ENCODE measurements at regions not wholly inside any gene's neighbourhood (a gene's known extent, or its start where the extent isn't known, plus 50 kb on each side); places are given as distances from the start of the nearest gene placed in this dataset.
A peak's percentile ranks its signal among the peaks of the same experiment; 100 is the strongest.
"Not testable (repeated sequence)": the region's sequence is repeated elsewhere in the genome, so short reads cannot be mapped to it uniquely, and the experiment has no call there.

GRCh38 chr6:158881884-158882283 is 62.7 kb upstream of the EZR start:
- not testable (repeated sequence) for DNase-seq (ENCODE audit: low spot score)

- not testable (repeated sequence) for DNase-seq (ENCODE audit: low spot score)
Measured at GRCh38 chr6:158881276-158881675, 62.1 kb upstream of the EZR start.

DNA sequence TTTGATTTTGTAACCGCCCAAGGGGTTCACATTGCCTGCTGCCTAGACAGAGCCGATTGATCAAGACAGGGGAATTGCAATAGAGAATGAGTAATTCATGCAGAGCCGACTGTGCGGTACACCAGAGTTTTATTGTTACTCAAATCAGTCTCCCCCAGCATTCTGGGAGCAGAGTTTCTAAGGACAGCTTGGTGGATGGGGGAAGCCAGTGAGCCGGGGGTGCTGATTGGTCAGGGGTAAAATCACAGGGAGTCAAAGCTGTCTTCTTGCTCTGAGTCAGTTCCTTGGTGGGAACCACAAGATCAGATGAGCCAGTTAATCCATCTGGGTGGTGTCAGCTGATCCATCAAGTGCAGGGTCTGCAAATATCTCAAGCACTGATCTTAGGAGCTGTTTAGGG is 60.0 kb upstream of the EZR start:
- DNase-seq (ENCODE audit: low spot score), result no peak

DNA sequence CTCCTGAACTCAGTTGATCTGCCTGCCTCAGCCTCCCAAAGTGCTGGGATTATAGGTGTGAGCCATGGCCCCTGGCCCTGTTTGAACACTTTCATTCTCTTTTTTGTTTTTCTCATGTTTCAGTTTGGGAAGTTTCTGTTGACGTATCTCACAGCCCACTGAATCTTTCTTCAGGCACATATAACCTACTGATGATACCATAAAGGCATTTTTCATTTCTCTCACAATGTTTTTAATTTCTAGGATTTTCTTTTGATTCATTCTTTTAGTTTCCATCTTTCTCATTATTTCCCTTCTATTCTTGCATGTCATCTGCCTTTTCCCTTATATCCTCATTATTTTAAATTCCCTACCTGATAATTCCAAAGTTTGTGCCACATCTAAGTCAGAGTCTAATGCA is 58.5 kb upstream of the EZR start:
- DNase-seq (ENCODE audit: low spot score), result no peak

DNA sequence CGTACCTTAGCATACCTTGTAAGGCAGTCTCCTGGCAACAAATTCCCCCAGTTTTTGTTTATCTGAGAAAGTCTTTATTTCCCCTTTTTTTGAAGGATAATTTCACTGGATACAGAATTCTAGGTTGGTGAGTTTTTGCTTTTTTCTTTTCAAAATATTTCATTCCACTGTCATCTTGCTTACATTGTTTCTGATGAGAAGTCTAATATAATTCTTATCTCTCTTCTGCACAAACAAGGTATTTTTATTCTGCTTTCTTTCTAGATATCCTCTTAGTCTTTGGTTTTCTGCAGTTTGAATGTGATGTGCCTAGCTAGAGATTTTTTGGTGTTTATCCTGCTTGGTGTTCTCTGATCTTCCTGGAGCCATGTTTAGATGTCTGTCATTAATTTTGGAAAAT is 57.7 kb upstream of the EZR start:
- DNase-seq (ENCODE audit: low spot score), result no peak

GRCh38 chr6:158870649-158870957 is 51.4 kb upstream of the EZR start:
- no peak for DNase-seq (ENCODE audit: low spot score)

DNA sequence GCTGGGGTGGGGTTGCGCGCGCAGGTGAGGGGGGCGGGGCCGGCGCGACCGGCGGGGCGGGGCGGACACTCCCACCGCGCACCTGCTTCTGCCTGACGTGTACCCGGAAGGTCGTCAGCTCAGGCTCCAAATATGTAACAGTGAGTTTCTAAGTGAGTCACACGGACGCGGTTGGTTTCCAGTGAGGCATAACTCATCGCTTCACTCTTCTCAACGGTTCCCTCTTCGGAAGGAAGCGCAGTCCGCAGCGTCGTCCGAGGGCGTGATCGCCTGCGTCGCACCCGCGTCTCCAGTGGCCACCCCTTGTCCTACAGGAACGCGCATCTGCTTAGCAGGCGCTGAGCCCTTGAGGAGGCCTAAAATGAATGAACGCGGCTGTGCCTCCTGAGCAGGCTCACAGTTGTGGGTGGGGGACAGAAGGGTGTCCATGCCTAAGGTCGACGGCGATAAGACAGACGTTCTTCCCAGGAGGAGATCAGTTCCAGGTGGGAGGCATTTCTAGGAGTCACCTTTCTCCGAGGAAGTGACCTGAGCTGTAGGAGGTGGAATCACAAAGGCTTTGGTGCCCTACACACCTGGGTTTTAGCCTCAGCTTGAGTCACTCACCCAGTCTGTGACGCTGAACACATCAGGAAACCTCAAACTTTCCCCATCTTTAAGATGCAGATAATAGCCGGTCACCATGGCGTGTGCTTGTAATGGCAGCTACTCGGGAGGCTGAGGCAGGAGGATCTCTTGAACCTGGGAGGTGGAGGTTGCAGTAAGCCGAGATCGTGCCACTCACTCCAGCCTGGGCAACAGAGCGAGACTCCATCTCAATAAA is 50.9 kb upstream of the EZR start:
- DNase-seq (ENCODE audit: low spot score), result no peak

GRCh38 chr6:158868890-158869825 is 50.0 kb upstream of the EZR start:
- peak; percentile 90 for DNase-seq (ENCODE audit: low spot score)

Data from HuH-7.5 (cell line).